GM23338 (cell line): ENCODE measurements at regions not wholly inside any gene's neighbourhood (a gene's known extent, or its start where the extent isn't known, plus 50 kb on each side); places are given as distances from the start of the nearest gene placed in this dataset.

Experiments used
- ATAC-seq: fragments of 200-7000 bp; cut with Tn5 transposase; 3 replicates; pipeline ENCODE4 v1.9.1; 2020
- DNase-seq: peaks from one replicate; pipeline ENCODE4 v3.0.0-alpha.2; 2015; ENCODE audit warnings: low spot score
- H2AFZ ChIP-seq: fragments of 200-600 bp; sonication (generic); 2 replicates; pipeline ENCODE4 v1.8.0; 2016; ENCODE audit warnings: antibody characterized with exemption, mild to moderate bottlenecking, moderate library complexity
- H3F3A ChIP-seq: fragments of 200-600 bp; sonication (generic); replicated peaks from 2 replicates; pipeline ENCODE4 v1.8.0; 2017; ENCODE audit warnings: antibody characterized with exemption, mixed run types, low read depth
- H3K27ac ChIP-seq: fragments of 200-600 bp; sonication (generic); 2 replicates; pipeline ENCODE4 v1.6.1; 2016; ENCODE audit warnings: low read depth
- H3K27me3 ChIP-seq: fragments of 200-600 bp; sonication (generic); 2 replicates; pipeline ENCODE4 v1.8.0; 2016; ENCODE audit warnings: mild to moderate bottlenecking, mixed run types, moderate library complexity; ENCODE audit not compliant: insufficient read depth
- H3K36me3 ChIP-seq: fragments of 200-600 bp; sonication (generic); 2 replicates; pipeline ENCODE4 v1.8.0; 2016; ENCODE audit warnings: mild to moderate bottlenecking; ENCODE audit not compliant: insufficient read depth
- H3K4me1 ChIP-seq: fragments of 200-600 bp; sonication (generic); 2 replicates; pipeline ENCODE4 v1.8.0; 2016; ENCODE audit warnings: mild to moderate bottlenecking, moderate library complexity; ENCODE audit not compliant: insufficient read depth
- H3K4me2 ChIP-seq: fragments of 200-600 bp; sonication (generic); 2 replicates; pipeline ENCODE4 v1.7.1; 2017; ENCODE audit warnings: mixed run types
- H3K4me3 ChIP-seq: fragments of 200-600 bp; sonication (generic); 2 replicates; pipeline ENCODE4 v1.6.1; 2016; ENCODE audit warnings: mixed run types
- H3K79me2 ChIP-seq: fragments of 200-600 bp; sonication (generic); replicated peaks from 2 replicates; pipeline ENCODE4 v1.8.0; 2017; ENCODE audit warnings: mild to moderate bottlenecking; ENCODE audit not compliant: insufficient read depth
- H3K9me2 ChIP-seq: fragments of 200-600 bp; sonication (generic); 2 replicates; pipeline ENCODE4 v1.8.0; 2017; ENCODE audit not compliant: insufficient read depth
- H4K20me1 ChIP-seq: fragments of 200-600 bp; sonication (generic); replicated peaks from 2 replicates; pipeline ENCODE4 v1.8.0; 2017; ENCODE audit warnings: mild to moderate bottlenecking; ENCODE audit not compliant: insufficient read depth
- H3K27ac Mint-ChIP-seq: 2 replicates; pipeline ENCODE4 v1.8.0; 2020; ENCODE audit warnings: inconsistent platforms, mild to moderate bottlenecking, moderate library complexity, mixed read lengths
- H3K27me3 Mint-ChIP-seq: 3 replicates; pipeline ENCODE4 v1.8.0; 2022; ENCODE audit warnings: low read depth, mild to moderate bottlenecking, moderate library complexity, mixed read lengths, inconsistent platforms; ENCODE audit not compliant: insufficient read depth, poor library complexity
- H3K36me3 Mint-ChIP-seq: 3 replicates; pipeline ENCODE4 v1.8.0; 2021; ENCODE audit warnings: low read depth, mild to moderate bottlenecking, inconsistent platforms, moderate library complexity, mixed read lengths
- H3K4me1 Mint-ChIP-seq: 3 replicates; pipeline ENCODE4 v1.8.0; 2020; ENCODE audit warnings: mild to moderate bottlenecking, inconsistent platforms, mixed read lengths
- H3K4me3 Mint-ChIP-seq: 3 replicates; pipeline ENCODE4 v1.8.0; 2021; ENCODE audit warnings: moderate library complexity, mild to moderate bottlenecking, inconsistent platforms, mixed read lengths
- H3K9me3 Mint-ChIP-seq: 3 replicates; pipeline ENCODE4 v1.8.0; 2020; ENCODE audit warnings: moderate library complexity, mild to moderate bottlenecking, inconsistent platforms, mixed read lengths
- CREB1 ChIP-seq: fragments of 250-450 bp; sonication (Bioruptor Pico); IDR thresholded peaks from 2 replicates; pipeline ENCODE4 v1.5.0; 2020; ENCODE audit warnings: low read depth, mild to moderate bottlenecking, moderate library complexity
- CTCF ChIP-seq, 2 experiments: fragments of 200-600 bp in 1 of 2; sonication (generic) in 1 of 2; conservative IDR thresholded peaks; 2 replicates each; pipeline versions ENCODE4 v1.5.1 to v1.6.1; 2016 to 2017; ENCODE audit warnings: antibody characterized with exemption in 2 of 2, low read depth in 2 of 2, mild to moderate bottlenecking in 2 of 2, moderate library complexity in 1 of 2
- EZH2phosphoT487 ChIP-seq: fragments of 200-600 bp; sonication (generic); IDR thresholded peaks from one replicate; pipeline ENCODE4 v1.8.1; 2018; ENCODE audit warnings: antibody characterized with exemption; ENCODE audit not compliant: unreplicated experiment
- JUNB ChIP-seq: IDR thresholded peaks from one replicate; pipeline ENCODE4 v1.6.1; 2016; ENCODE audit warnings: antibody characterized with exemption; ENCODE audit not compliant: unreplicated experiment
- NANOG ChIP-seq: IDR thresholded peaks from 2 replicates; pipeline ENCODE4 v1.6.1; 2016; ENCODE audit warnings: antibody characterized with exemption, borderline replicate concordance
- POLR2AphosphoS5 ChIP-seq: IDR thresholded peaks from 2 replicates; pipeline ENCODE4 v1.6.1; 2016; ENCODE audit warnings: antibody characterized with exemption, low read depth
- REST ChIP-seq: IDR thresholded peaks from one replicate; pipeline ENCODE4 v1.6.1; 2018; ENCODE audit warnings: antibody characterized with exemption; ENCODE audit not compliant: unreplicated experiment
- STAT1 ChIP-seq: IDR thresholded peaks from one replicate; pipeline ENCODE4 v1.6.1; 2016; ENCODE audit warnings: antibody characterized with exemption; ENCODE audit not compliant: unreplicated experiment
- ZNF114 ChIP-seq: fragments of 250-450 bp; sonication (Bioruptor Pico); IDR thresholded peaks from 2 replicates; pipeline ENCODE4 v1.5.0; 2020; ENCODE audit warnings: mild to moderate bottlenecking, moderate library complexity
- ZNF331 ChIP-seq: fragments of 250-450 bp; sonication (Bioruptor Pico); IDR thresholded peaks from 2 replicates; pipeline ENCODE4 v1.5.0; 2020; ENCODE audit warnings: low read depth, mild to moderate bottlenecking, moderate library complexity
- ZNF462 ChIP-seq: fragments of 250-450 bp; sonication (Bioruptor Pico); IDR thresholded peaks from 2 replicates; pipeline ENCODE4 v1.5.0; 2020; ENCODE audit warnings: mild to moderate bottlenecking, moderate library complexity
- TF ChIP-seq, protein P1 (sequence below): IDR thresholded peaks from 2 replicates; pipeline ENCODE4 v1.6.1; 2016; ENCODE audit warnings: antibody characterized with exemption

- no peak for TF ChIP-seq REST
- TF ChIP-seq, protein P1, sequence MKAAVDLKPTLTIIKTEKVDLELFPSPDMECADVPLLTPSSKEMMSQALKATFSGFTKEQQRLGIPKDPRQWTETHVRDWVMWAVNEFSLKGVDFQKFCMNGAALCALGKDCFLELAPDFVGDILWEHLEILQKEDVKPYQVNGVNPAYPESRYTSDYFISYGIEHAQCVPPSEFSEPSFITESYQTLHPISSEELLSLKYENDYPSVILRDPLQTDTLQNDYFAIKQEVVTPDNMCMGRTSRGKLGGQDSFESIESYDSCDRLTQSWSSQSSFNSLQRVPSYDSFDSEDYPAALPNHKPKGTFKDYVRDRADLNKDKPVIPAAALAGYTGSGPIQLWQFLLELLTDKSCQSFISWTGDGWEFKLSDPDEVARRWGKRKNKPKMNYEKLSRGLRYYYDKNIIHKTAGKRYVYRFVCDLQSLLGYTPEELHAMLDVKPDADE = no peak
- no peak for TF ChIP-seq CTCF (conservative IDR thresholded peaks at IDR 0.05; ENCODE audit: low read depth in 2 of 2)
- no peak for TF ChIP-seq NANOG
- no peak for TF ChIP-seq ZNF331 (CRISPR knock-in tag)
- TF ChIP-seq EZH2phosphoT487 = no peak
- TF ChIP-seq JUNB = no peak
- TF ChIP-seq STAT1 = no peak
Observed at GRCh38 chrY:17085303-17085702, 794.7 kb downstream of the CDY2B start (continued).

DNA sequence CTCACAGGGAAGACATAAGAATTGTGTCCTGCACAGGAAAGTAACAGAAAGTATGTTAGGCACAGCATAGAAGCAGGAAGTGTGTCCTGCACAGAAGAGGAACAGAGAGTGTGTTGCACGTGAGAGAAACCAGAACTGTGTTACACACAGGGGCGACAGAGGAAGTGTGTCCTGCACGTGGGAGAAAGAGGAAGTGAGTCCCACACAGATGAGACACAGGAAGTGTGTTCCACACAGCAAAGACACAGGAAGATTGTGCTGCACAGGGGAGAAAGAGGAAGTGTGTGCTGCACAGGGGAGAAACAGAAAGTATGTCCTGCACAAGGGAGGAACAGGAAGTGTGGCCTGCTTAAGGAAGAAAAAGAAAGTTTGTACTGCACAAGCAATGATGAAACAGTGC, 800.1 kb downstream of the CDY2B start:
- Mint-ChIP-seq H3K4me1 (no peaks in the 10 kb centered on the region), H3K36me3 (peaks cover 27% of the 10 kb centered on the region), H3K27me3 (peaks cover 2% of the 10 kb centered on the region)
- no peak for TF ChIP-seq ZNF462 (CRISPR knock-in tag)
- TF ChIP-seq ZNF331 (CRISPR knock-in tag) = no peak
- no peak for TF ChIP-seq CREB1 (CRISPR knock-in tag)
- no peak for TF ChIP-seq EZH2phosphoT487
- TF ChIP-seq POLR2AphosphoS5 = no peak
- TF ChIP-seq, protein P1 = no peak
- no peak for TF ChIP-seq NANOG
- TF ChIP-seq ZNF114 = no peak

More for the DNA sequence above, 800.1 kb downstream of the CDY2B start:
- no peak for ATAC-seq
- Histone ChIP-seq H3K4me1 (no peaks in the 10 kb centered on the region), H3K4me2 (no peak overlapping the region), H3K36me3 (no peaks in the 10 kb centered on the region), H4K20me1 (no peaks in the 10 kb centered on the region), H3K4me3 (no peak overlapping the region), H3K27ac (no peak overlapping the region), H3K27me3 (no peaks in the 10 kb centered on the region), H2AFZ (no peak overlapping the region), H3K9me2 (no peaks in the 10 kb centered on the region), H3F3A (no peaks in the 10 kb centered on the region), H3K79me2 (no peaks in the 10 kb centered on the region)
- Mint-ChIP-seq H3K4me3 (no peak overlapping the region), H3K27ac (no peak overlapping the region), H3K9me3 (peaks cover 32% of the 10 kb centered on the region)
- DNase-seq = no peak
